Smooth muscle cell (in vitro differentiated cells): ENCODE measurements at regions not wholly inside any gene's neighbourhood (a gene's known extent, or its start where the extent isn't known, plus 50 kb on each side); places are given as distances from the start of the nearest gene placed in this dataset.
A peak's percentile ranks its signal among the peaks of the same experiment; 100 is the strongest.

Source experiments
- DNase-seq: peaks from one replicate; lab custom pipeline; 2025; ENCODE audit not compliant: unreplicated experiment; lab: John Stamatoyannopoulos, UW
- H2AFZ ChIP-seq: fragments of 200-600 bp; sonication (generic); 2 replicates; pipeline ENCODE4 v1.6.0; 2016; ENCODE audit warnings: antibody characterized with exemption, low read depth, mild to moderate bottlenecking
- H3F3A ChIP-seq: fragments of 200-600 bp; sonication (generic); 2 replicates; pipeline ENCODE4 v1.6.0; 2017; ENCODE audit warnings: antibody characterized with exemption, low read depth
- H3K27ac ChIP-seq: fragments of 200-600 bp; sonication (generic); 2 replicates; pipeline ENCODE4 v1.5.1; 2016; ENCODE audit warnings: low read depth, mild to moderate bottlenecking
- H3K27me3 ChIP-seq: fragments of 200-600 bp; sonication (generic); 2 replicates; pipeline ENCODE4 v1.6.1; 2016; ENCODE audit warnings: low read depth, mild to moderate bottlenecking
- H3K36me3 ChIP-seq: fragments of 200-600 bp; sonication (generic); 2 replicates; pipeline ENCODE4 v1.5.1; 2016; ENCODE audit warnings: low read depth
- H3K4me1 ChIP-seq: fragments of 200-600 bp; sonication (generic); 2 replicates; pipeline ENCODE4 v1.5.1; 2016; ENCODE audit warnings: low read depth
- H3K4me2 ChIP-seq: fragments of 200-600 bp; sonication (generic); 2 replicates; pipeline ENCODE4 v1.6.0; 2016; ENCODE audit warnings: mild to moderate bottlenecking
- H3K4me3 ChIP-seq: fragments of 200-600 bp; sonication (generic); 2 replicates; pipeline ENCODE4 v1.5.1; 2016; ENCODE audit warnings: mild to moderate bottlenecking
- H3K79me2 ChIP-seq: fragments of 200-600 bp; sonication (generic); 2 replicates; pipeline ENCODE4 v1.6.0; 2016; ENCODE audit warnings: low read depth, mild to moderate bottlenecking
- H3K9ac ChIP-seq: fragments of 200-600 bp; sonication (generic); 2 replicates; pipeline ENCODE4 v1.6.0; 2016; ENCODE audit warnings: low read depth
- H3K9me3 ChIP-seq: fragments of 200-600 bp; sonication (generic); replicated peaks from 2 replicates; pipeline ENCODE4 v1.5.1; 2016; ENCODE audit warnings: low read depth
- H4K20me1 ChIP-seq: fragments of 200-600 bp; sonication (generic); 2 replicates; pipeline ENCODE4 v1.6.0; 2016; ENCODE audit warnings: low read depth
- CTCF ChIP-seq: fragments of 200-600 bp; sonication (generic); IDR thresholded peaks from 2 replicates; pipeline ENCODE4 v1.5.1; 2017; ENCODE audit warnings: borderline replicate concordance, mild to moderate bottlenecking, antibody characterized with exemption; ENCODE audit not compliant: insufficient read depth, poor library complexity, severe bottlenecking
- WGBS: methylation state at CpG from one replicate; pipeline ENCODE4 v1.1.7; 2016; ENCODE audit warnings: low lambda C conversion rate; 5-methylcytosine and 5-hydroxymethylcytosine counted together

GRCh38 chr4:110962616-110963015 is 339.7 kb upstream of the PITX2 start:
- peak overlapping the region; percentile 69 for H3K9ac ChIP-seq
- no peak for TF ChIP-seq CTCF
- H2AFZ ChIP-seq = peak overlapping the region; percentile 50

GRCh38 chr4:110963662-110964280 is 340.9 kb upstream of the PITX2 start:
- Histone ChIP-seq H3F3A (no peaks in the 10 kb centered on the region), H3K27ac (peak overlapping the region; percentile 80), H3K27me3 (no peaks in the 10 kb centered on the region), H4K20me1 (no peaks in the 10 kb centered on the region), H3K4me2 (peak overlapping the region; percentile 83), H3K4me3 (peak overlapping the region; percentile 40), H3K79me2 (peaks cover 55% of the 10 kb centered on the region), H2AFZ (peak overlapping the region; percentile 93), H3K4me1 (peaks cover 36% of the 10 kb centered on the region), H3K36me3 (no peaks in the 10 kb centered on the region), H3K9ac (peak overlapping the region; percentile 69), H3K9me3 (no peaks in the 10 kb centered on the region)
- WGBS = 37% methylated on average over 11 of the region's 11 CpGs
- DNase-seq = no peak
- TF ChIP-seq CTCF = no peak

More at GRCh38 chr4:110962616-110963015, 339.7 kb upstream of the PITX2 start:
- Histone ChIP-seq H4K20me1 (no peaks in the 10 kb centered on the region), H3K79me2 (peaks cover 67% of the 10 kb centered on the region), H3K4me3 (no peak overlapping the region), H3K27me3 (no peaks in the 10 kb centered on the region), H3K27ac (peak overlapping the region; percentile 80), H3K4me2 (peak overlapping the region; percentile 83), H3K9me3 (no peaks in the 10 kb centered on the region), H3K4me1 (peaks cover 32% of the 10 kb centered on the region), H3K36me3 (no peaks in the 10 kb centered on the region), H3F3A (no peaks in the 10 kb centered on the region)
- WGBS = 74% methylated on average over 3 of the region's 3 CpGs
- no peak for DNase-seq

- no peak overlapping the region for H3K9ac ChIP-seq
- no peak for TF ChIP-seq CTCF
- H2AFZ ChIP-seq = peak overlapping the region; percentile 20
- H3K79me2 ChIP-seq = peaks cover 15% of the 10 kb centered on the region
- DNase-seq = no peak
- no peaks in the 10 kb centered on the region for H4K20me1 ChIP-seq
- H3K9me3 ChIP-seq = no peaks in the 10 kb centered on the region
- peak overlapping the region; percentile 45 for H3K4me2 ChIP-seq
- H3K4me1 ChIP-seq = peaks cover 31% of the 10 kb centered on the region
- no peak overlapping the region for H3K4me3 ChIP-seq
- H3K27me3 ChIP-seq = no peaks in the 10 kb centered on the region
- H3F3A ChIP-seq = no peaks in the 10 kb centered on the region
- 93% methylated on average over 1 of the region's 1 CpG for WGBS
- H3K27ac ChIP-seq = peak overlapping the region; percentile 63
- H3K36me3 ChIP-seq = no peaks in the 10 kb centered on the region
These were observed 345.1 kb upstream of the PITX2 start for GRCh38 chr4:110967936-110968335.

GRCh38 chr4:110970642-110971041 is 347.8 kb upstream of the PITX2 start:
- Histone ChIP-seq H2AFZ (no peak overlapping the region), H3K4me1 (peaks cover 14% of the 10 kb centered on the region), H3K27me3 (no peaks in the 10 kb centered on the region), H3K9ac (no peak overlapping the region), H3K4me3 (no peak overlapping the region), H3K27ac (no peak overlapping the region), H3K9me3 (no peaks in the 10 kb centered on the region), H3K4me2 (no peak overlapping the region), H3K79me2 (peaks cover 6% of the 10 kb centered on the region), H3F3A (no peaks in the 10 kb centered on the region), H4K20me1 (no peaks in the 10 kb centered on the region), H3K36me3 (no peaks in the 10 kb centered on the region)
- peak; percentile 20 for TF ChIP-seq CTCF
- DNase-seq = no peak
- 14% methylated on average over 3 of the region's 3 CpGs for WGBS
